ENCODE measurements at regions not wholly inside any gene's neighbourhood (a gene's known extent, or its start where the extent isn't known, plus 50 kb on each side); places are given as distances from the start of the nearest gene placed in this dataset.

- no peak for DNase-seq (ENCODE audit: extremely low read depth, insufficient read length)
- Histone ChIP-seq H3K27me3 (replicated peaks; ENCODE audit: control insufficient read depth, insufficient read depth, low read length) (no peaks in the 10 kb centered on the region), H3K36me3 (ENCODE audit: control insufficient read depth, insufficient read depth, low read length) (no peaks in the 10 kb centered on the region), H3K4me3 (replicated peaks; ENCODE audit: low read depth, low read length) (no peak overlapping the region)
- no peak for TF ChIP-seq CTCF (IDR thresholded peaks at IDR 0.05; ENCODE audit: insufficient read depth, low read length, poor library complexity, severe bottlenecking)
Observed at GRCh38 chr12:89890161-89890560, 181.5 kb upstream of the ATP2B1 start.

- H3K36me3 ChIP-seq (ENCODE audit: control insufficient read depth, insufficient read depth, low read length), result no peaks in the 10 kb centered on the region
- no peak overlapping the region for H3K4me3 ChIP-seq (replicated peaks; ENCODE audit: low read depth, low read length)
- DNase-seq (ENCODE audit: extremely low read depth, insufficient read length), result no peak
- H3K27me3 ChIP-seq (replicated peaks; ENCODE audit: control insufficient read depth, insufficient read depth, low read length), result no peaks in the 10 kb centered on the region
- TF ChIP-seq CTCF (IDR thresholded peaks at IDR 0.05; ENCODE audit: insufficient read depth, low read length, poor library complexity, severe bottlenecking), result no peak
Observed at GRCh38 chr12:89889062-89889461, 180.4 kb upstream of the ATP2B1 start.

GRCh38 chr12:89884952-89885351 lies 176.3 kb upstream of the ATP2B1 start:
- H3K36me3 ChIP-seq (ENCODE audit: control insufficient read depth, insufficient read depth, low read length), result no peaks in the 10 kb centered on the region

GRCh38 chr12:89884416-89884898 lies 175.8 kb upstream of the ATP2B1 start:
- TF ChIP-seq CTCF (IDR thresholded peaks at IDR 0.05; ENCODE audit: insufficient read depth, low read length, poor library complexity, severe bottlenecking), result no peak
- Histone ChIP-seq H3K27me3 (replicated peaks; ENCODE audit: control insufficient read depth, insufficient read depth, low read length) (no peaks in the 10 kb centered on the region), H3K36me3 (ENCODE audit: control insufficient read depth, insufficient read depth, low read length) (no peaks in the 10 kb centered on the region), H3K4me3 (replicated peaks; ENCODE audit: low read depth, low read length) (no peak overlapping the region)
- DNase-seq (ENCODE audit: extremely low read depth, insufficient read length), result no peak

More at GRCh38 chr12:89884952-89885351, 176.3 kb upstream of the ATP2B1 start:
- Histone ChIP-seq H3K27me3 (replicated peaks; ENCODE audit: control insufficient read depth, insufficient read depth, low read length) (no peaks in the 10 kb centered on the region), H3K4me3 (replicated peaks; ENCODE audit: low read depth, low read length) (no peak overlapping the region)
- TF ChIP-seq CTCF (IDR thresholded peaks at IDR 0.05; ENCODE audit: insufficient read depth, low read length, poor library complexity, severe bottlenecking), result no peak
- DNase-seq (ENCODE audit: extremely low read depth, insufficient read length), result no peak

- Histone ChIP-seq H3K4me3 (replicated peaks; ENCODE audit: low read depth, low read length) (no peak overlapping the region), H3K36me3 (ENCODE audit: control insufficient read depth, insufficient read depth, low read length) (no peaks in the 10 kb centered on the region), H3K27me3 (replicated peaks; ENCODE audit: control insufficient read depth, insufficient read depth, low read length) (no peaks in the 10 kb centered on the region)
- TF ChIP-seq CTCF (IDR thresholded peaks at IDR 0.05; ENCODE audit: insufficient read depth, low read length, poor library complexity, severe bottlenecking), result no peak
- DNase-seq (ENCODE audit: extremely low read depth, insufficient read length), result no peak
Observed at GRCh38 chr12:89883630-89884389, 175.2 kb upstream of the ATP2B1 start.
